ENCODE measurements at regions not wholly inside any gene's neighbourhood (a gene's known extent, or its start where the extent isn't known, plus 50 kb on each side); places are given as distances from the start of the nearest gene placed in this dataset.

- in situ Hi-C loops (cut with MboI; ENCODE audit: low sequenced_read_pairs, unreplicated experiment): no loop called here
- no peak for DNase-seq (ENCODE audit: low spot score)
- TF ChIP-seq CTCF (IDR thresholded peaks at IDR 0.05; ENCODE audit: borderline replicate concordance, control extremely low read depth, extremely low read depth, insufficient read depth, missing control alignments): no peak
These were observed 534.8 kb downstream of the IQCM start for GRCh38 chr4:149280806-149281205.

DNA sequence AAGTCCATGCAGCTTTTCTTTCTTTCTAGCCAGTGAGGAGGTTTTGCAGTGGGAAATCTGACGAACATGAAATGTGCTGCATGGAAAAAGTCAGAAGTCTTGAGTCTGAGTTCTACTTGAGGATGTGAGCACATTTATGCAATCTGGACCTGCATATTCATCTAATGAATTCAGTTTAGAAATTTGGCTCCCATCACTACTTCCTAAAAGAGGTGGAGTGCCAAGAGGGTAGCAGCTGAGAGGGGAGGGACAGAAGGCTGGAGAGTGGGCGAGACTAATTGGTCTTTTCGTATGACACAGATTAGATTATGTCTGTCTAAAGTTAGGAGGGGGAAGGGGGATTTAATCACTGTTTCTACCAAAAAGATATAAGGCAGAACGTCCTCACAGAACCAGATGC lies 535.9 kb downstream of the IQCM start:
- TF ChIP-seq CTCF (IDR thresholded peaks at IDR 0.05; ENCODE audit: borderline replicate concordance, control extremely low read depth, extremely low read depth, insufficient read depth, missing control alignments): no peak
- no peak for DNase-seq (ENCODE audit: low spot score)
- in situ Hi-C loops (cut with MboI; ENCODE audit: low sequenced_read_pairs, unreplicated experiment): no loop called here

- no peak for DNase-seq (ENCODE audit: low spot score)
- in situ Hi-C loops (cut with MboI; ENCODE audit: low sequenced_read_pairs, unreplicated experiment): no loop called here
- TF ChIP-seq CTCF (IDR thresholded peaks at IDR 0.05; ENCODE audit: borderline replicate concordance, control extremely low read depth, extremely low read depth, insufficient read depth, missing control alignments): no peak
These were observed 536.3 kb downstream of the IQCM start for GRCh38 chr4:149279331-149279730.

DNA sequence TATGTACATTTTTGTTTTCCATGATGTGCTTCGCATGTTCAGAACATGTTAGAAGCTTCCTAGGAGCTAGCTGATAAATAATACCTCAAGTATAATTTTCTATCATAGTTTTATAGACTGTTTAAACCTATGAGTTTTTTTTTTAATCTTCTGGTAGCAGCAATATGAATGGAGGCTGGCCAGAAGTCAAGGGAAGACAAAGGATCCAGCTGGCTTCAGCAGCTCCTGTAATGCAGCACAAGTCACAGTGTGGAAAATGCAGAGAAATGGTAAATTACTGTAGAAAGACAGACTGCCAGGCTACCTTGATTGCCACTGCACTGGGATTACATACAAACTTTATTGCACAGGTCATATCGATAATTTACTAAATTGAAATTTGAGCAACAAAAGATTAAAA lies 537.9 kb downstream of the IQCM start:
- DNase-seq (ENCODE audit: low spot score): no peak
- TF ChIP-seq CTCF (IDR thresholded peaks at IDR 0.05; ENCODE audit: borderline replicate concordance, control extremely low read depth, extremely low read depth, insufficient read depth, missing control alignments): no peak
- in situ Hi-C loops (cut with MboI; ENCODE audit: low sequenced_read_pairs, unreplicated experiment): no loop called here

- TF ChIP-seq CTCF (IDR thresholded peaks at IDR 0.05; ENCODE audit: borderline replicate concordance, control extremely low read depth, extremely low read depth, insufficient read depth, missing control alignments): no peak
- DNase-seq (ENCODE audit: low spot score): no peak
- in situ Hi-C loops (cut with MboI; ENCODE audit: low sequenced_read_pairs, unreplicated experiment): no loop called here
These were observed 545.8 kb downstream of the IQCM start for GRCh38 chr4:149269835-149270234.

- in situ Hi-C loops (cut with MboI; ENCODE audit: low sequenced_read_pairs, unreplicated experiment): no loop called here
These were observed 549.3 kb downstream of the IQCM start for GRCh38 chr4:149266301-149266700.

More at GRCh38 chr4:149266301-149266700, 549.3 kb downstream of the IQCM start:
- TF ChIP-seq CTCF (IDR thresholded peaks at IDR 0.05; ENCODE audit: borderline replicate concordance, control extremely low read depth, extremely low read depth, insufficient read depth, missing control alignments): no peak
- DNase-seq (ENCODE audit: low spot score): no peak
